GM19239 (cell line): ENCODE measurements at regions not wholly inside any gene's neighbourhood (a gene's known extent, or its start where the extent isn't known, plus 50 kb on each side); places are given as distances from the start of the nearest gene placed in this dataset.

Experiments
- DNase-seq: peaks from one replicate; pipeline ENCODE4 v3.0.0; 2011; ENCODE audit warnings: low spot score; ENCODE audit not compliant: insufficient read length
- FAIRE-seq: peaks from 2 replicates; lab custom pipeline; 2011; peaks lifted over from hg19 to GRCh38; lab: Jason Lieb, UNC

DNA sequence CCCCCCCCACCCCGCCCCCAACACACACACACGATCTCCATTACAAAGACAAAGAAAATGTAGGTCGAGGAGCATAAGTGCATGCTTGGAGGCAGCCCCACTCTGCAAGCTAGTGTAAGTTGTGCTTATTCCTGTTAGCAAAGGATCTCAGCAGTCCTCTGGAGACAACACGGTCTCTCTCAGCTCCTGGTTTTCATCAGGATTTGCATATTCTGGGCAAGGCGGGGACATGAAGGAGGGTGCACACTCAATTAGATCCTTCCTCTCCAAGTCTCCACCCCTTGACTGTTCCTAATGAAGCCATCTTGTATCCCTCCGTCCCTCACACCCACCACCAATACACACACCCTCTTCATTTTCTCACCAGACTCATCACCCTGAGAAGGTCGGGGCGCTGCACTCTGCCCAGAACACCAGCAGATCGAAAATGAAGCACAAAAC, 63.8 kb downstream of the MRPL46 start:
- no peak for FAIRE-seq
- DNase-seq, result no peak

DNA sequence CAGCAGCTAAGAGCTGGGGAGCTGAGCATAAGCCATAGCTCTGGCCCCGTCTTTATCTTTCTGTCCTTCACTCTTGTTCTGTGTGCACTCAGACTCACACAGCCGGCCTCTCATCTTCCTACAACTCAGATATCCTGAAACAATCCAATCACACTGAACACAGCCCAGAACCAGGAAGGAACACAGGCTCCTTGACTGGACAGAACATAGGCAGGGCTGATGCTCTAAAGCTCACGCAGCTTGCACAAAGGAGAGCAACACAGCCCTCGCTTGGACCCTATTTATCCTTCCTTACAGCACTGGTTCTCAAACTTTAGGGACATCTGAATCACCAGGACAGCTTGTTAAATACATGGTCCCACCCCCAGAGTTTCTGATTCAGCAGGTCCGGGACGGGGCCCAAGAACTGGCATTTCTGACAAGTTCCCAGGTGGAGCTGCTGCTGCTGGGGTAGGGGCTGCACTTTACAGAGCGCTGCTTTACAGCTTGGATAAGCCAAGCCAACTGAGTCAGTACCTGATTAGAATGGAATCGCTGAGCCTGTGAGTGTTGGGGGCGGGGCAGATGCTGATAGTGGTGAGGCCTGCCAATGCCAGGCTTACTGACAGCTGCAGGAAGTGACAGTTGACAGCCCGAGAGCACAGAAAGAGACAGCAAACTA, 65.1 kb downstream of the MRPL46 start:
- FAIRE-seq (no peak), DNase-seq (no peak)

DNA sequence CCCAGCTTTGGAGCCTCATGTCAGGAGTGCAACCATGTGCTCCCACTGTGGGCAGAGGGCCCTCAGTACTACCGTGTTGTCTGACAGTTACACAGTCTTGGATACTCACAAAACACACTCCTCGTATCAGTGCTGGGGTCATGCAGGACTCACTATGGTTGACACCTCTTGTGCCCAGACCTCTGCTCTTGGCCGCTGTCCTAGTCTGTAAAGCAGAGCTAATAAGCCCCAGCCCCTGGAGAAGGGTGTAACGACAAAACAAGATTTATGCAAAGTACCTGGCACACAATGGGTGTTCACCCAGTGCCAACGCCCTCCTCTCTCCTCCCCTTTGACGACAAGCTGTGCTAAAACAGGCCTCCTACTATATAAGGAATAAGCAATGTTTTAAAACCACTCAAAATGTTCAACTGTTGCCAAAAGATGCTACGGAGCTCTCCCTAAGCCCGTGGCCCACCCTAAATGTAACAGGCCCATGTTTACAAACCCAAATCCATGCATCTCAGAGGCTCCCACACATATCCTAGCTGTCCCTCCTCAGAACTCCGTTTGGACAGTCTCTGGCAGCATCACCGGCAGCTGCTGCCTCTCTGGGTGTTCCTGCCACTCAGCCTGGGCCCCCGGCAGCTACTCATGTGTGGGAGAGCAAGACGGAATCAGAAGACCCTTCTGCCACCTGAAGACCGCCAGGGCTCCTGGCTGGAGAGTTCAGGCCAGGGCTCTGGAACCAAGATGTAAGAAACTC, 65.8 kb downstream of the MRPL46 start:
- FAIRE-seq (no peak), DNase-seq (no peak)

DNA sequence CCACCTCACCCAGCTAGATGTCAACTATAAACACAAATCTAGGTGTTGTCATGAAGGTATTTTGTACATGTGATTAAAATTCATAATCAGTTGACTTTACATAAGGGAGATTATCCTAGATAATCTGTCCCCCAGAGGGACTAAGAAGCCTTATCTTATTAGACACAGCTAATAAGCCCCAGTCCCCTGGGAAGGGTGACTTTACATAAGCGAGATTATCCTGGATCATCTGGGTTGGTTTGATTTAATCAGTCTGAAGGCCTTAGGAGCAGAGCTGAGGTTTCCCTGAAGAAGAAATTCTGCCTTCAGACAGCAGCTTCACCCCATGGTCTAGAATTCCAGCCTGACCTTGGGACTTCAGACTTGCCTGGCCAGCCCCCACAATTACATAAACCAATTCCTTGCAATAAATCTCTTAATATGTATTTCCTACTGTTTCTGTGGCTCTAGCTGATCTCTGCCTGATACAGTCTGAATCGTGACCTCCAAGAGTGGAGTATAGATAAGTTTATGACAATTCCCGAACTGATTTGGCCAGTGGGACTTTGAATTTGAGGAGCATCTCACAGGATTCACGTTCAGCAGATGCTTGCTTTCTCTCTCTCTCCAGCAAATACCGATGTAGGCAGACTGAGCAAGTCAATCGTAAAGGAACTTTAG, 66.5 kb downstream of the MRPL46 start:
- DNase-seq (no peak), FAIRE-seq (no peak)

DNA sequence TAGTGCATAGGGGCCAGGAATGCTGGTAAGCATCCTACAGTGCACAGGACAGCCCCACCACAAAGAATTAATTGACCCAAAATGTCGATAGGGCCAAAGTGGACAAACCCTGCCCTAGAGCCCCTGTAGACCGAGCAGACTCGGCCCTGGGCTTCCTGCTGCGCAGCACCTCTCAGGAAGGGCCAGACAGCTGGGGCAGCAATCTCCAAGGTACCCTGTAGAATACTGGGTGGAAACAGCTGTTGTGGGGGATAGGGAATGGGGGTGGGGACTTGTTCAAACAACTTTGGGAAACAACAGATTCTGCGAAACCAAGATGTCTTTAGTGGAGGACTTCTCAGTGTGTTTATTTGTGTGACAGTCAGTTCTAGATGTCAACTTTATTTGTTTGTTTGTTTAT, 67.1 kb downstream of the MRPL46 start:
- no peak for DNase-seq
- no peak for FAIRE-seq

DNA sequence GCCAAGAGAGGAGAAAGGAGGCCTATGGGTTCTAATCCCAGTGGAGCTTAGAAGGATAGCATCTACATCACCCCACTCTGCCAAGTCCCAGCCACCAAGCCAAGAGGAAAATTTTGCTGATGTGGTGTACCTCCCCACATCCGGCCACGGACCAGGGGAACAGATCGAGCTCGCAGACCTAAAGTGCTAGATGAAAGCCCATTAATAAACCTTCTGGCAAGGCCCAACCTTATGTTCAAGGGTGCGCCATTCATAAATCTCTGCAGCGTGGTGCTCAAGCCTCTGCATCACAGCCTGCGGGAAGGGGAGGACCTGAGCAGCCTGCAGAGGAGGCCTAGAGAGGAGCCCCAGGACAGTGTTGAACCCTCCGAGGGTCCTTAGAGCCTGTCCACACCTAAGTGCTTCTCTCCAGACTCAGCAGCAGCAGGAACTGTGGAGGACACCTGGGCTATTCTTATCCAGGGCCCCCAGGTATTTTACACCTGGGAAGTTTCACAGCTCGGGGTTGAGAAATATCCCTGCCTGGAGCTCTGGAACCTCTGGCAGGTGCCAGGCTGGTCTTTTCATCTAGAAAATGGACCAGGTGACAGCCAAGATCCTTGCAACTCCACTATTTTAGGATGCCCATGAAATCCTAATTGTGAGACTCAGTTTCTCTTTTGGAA, 68.0 kb downstream of the MRPL46 start:
- FAIRE-seq (no peak), DNase-seq (no peak)

DNA sequence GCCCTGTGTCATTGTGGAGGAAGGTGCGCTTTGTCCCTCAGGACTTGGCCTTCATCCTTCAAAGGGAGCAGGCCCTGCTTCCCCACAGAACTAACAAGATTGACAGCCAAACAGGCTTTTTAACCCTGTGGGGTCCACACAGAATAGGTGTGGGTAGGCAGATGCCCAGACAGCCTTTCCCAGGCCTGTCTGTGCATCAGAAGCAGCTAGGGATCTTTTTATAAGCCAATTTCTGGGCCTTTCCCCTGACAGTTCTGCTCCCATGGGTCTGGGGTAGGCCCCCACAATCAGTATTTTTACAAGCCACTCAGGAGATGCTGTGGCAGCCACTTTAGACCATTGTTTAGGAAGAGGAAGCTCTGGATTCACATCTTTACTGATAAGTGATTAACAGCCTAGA, 69.2 kb downstream of the MRPL46 start:
- no peak for DNase-seq
- no peak for FAIRE-seq

DNA sequence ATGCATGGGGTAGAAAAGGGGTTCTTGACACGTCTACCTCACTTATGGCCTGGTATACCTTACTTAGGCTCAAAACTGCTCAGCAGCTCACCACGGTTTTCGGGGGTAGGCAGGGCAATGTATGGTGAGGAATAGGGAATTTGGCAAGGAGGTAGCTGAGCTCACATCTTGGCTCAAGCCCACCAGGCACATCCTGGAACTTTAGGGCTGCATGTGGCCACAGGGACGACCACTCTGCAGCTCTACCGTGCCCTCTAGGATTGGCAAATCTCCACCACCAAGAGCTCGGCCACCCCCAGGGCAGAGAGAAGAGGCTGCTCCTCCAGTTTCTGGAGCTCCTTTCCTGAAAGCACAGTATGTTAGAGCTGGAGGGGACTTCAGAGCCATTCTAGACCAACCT, 69.7 kb downstream of the MRPL46 start:
- DNase-seq (no peak), FAIRE-seq (no peak)

DNA sequence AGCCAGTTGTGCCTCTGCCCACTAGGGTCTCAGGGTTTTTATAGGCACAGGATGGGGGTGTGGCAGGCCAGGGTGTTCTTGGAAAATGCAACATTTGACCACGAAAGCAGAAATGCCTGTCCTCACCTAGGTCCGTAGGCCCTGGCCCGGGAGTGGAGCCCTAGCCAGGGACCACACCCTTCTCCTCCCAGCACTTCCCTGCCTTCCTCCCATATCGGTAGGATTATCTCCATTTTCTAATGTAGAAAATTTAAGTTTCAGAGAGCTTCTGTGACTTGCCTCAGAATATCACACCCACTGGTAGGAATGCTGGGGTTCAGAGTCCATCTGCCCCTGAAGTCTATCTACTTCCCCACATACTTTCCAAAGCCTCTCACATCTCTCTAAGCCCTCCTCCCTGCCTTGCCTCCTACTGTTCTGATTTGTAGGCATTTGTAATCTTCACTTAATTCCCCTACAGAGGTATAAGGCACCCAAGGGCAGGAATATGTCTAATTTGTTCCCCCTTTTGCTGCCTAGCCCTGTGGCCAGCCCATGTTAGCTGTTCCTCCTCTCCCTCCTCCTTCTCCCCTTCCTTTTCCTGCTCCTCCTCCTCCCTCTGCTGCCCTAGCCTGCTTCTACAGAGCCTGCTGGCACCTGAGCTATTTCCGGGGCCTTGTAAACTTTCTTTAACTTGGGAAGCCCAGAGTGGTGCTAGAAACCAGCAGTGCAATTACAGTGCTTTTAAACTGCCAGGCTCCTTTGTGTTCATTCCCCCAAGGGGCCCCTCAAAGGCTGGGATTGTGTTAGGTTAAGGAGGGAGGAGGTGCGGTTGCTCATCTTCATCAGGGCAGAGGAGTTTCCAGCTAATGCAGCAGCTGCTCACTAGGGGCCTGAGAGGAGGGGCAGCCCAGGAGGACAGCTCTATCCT, 71.1 kb downstream of the MRPL46 start:
- DNase-seq, result no peak
- no peak for FAIRE-seq

DNA sequence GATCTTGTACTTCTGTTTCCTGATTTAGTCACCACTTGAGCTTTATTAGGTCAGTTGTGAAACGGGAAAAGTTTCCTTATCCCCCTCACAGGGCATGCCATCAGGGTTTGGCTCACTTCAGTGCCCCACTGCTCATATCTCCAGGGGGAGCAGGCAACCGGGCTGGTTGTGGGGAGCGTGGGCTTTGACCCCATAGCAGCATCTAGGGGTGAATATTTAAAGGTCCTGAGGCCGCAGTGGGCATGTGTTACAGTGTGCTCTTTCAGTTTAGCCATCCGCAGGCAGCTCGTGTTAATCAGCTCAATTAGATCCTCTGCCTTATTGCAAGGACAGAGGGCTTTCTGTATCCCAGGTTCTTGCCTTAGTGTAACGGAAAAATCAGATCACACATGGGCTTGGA, 71.9 kb downstream of the MRPL46 start:
- DNase-seq, result no peak

DNA sequence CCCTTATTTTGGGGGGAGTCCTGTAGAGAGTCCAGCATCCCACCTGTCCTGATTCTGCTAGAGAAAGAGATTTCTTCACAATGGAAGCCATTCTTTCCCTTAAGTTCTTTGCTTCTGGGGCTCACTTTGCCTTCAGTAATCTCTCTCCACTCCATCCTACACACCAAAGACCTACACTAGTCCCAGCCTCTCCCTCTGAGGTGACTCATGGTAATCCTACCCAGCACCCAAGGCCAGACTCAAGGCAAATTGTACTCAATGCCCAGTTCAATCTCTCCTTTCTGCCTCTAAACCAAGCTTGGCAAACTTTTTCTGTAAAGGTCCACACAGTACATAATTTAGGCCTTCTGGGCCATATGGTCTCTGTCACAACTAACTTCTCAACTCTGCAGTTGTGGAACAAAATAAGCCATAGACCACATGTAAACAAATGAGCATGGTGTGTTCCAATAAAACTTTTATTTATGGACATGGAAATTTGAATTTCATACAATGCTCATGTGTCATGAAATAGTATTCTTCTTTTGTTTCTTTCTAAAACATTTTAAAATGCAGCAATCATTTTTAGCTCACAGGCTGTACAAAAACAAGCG, 72.5 kb downstream of the MRPL46 start:
- DNase-seq (no peak), FAIRE-seq (no peak)

More for the DNA sequence above, 71.9 kb downstream of the MRPL46 start:
- no peak for FAIRE-seq

DNA sequence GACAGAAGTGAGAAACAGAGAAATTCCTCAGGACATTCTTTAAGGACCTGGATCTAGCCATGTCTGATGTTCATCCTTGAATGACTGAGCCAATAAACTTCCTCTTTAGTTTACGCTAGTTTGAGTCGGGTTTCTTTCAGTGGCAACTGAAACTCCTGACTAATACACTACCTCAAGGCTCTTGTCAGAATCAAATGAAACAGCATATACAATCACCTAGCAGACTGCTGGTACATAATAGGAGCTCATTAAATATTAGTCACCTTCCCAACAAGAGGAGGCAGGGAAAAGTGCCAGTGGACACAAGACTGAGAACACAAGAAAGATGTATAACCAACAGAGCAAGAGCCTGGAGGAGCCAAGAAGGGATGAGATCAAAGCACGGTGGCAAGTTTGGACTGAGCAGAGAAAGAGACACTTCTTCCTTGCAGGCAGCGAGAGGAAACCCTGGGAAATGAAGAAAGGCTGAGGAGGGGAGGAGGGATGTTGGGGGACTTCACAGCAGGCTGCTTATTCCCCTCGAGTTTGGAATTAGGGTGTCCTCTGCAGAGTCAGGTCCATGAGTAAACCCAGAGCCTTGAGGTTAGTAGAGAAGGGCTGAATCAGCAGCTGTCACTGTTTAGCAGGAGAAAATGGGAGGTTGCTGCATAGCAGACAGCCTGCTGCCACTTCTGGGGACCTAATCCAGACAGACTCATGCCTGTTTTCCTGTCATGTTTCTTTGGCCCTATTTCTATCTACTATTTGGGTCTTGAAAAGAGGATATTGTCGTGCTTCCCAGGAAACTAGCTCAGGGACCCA, 73.3 kb downstream of the MRPL46 start:
- no peak for DNase-seq
- no peak for FAIRE-seq

DNA sequence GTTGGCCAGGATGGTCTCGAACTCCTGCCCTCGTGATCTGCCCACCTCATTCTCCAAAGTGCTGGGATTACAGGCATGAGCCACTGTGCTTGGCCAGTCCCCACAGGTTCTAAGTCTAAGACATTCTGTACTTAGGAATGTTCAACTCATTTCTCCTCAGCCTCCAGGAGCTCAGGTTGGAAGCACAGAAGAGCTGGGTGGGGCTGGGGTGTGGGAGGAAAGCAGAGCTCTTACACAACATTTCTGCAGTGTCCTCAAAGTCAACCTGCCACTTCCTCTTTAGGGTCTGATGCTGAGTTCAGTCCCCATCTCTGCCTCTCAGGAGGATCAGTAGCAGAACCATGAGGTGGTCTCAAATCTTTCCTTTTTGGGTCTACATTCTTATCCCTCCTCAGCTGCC, 75.5 kb downstream of the MRPL46 start:
- no peak for DNase-seq
- no peak for FAIRE-seq

DNA sequence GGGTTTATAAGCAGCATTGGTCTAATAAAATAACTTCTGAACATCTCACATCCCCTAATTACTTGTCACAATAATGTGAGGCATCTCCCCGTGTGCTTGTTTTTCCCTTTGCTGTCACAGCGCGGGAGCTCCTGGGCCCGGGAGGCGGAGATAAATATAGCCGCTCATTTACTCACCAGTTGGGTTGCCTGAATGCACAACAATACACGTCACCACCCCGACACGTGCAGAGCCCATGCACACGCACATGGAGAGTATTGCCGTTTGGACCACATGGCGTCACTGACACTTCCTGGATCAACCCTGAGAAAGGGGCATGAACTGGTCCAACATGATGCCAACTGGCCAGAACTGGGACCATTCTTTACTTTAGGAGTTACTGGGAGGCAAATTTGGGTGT, 76.2 kb downstream of the MRPL46 start:
- DNase-seq, result no peak
- FAIRE-seq, result no peak

DNA sequence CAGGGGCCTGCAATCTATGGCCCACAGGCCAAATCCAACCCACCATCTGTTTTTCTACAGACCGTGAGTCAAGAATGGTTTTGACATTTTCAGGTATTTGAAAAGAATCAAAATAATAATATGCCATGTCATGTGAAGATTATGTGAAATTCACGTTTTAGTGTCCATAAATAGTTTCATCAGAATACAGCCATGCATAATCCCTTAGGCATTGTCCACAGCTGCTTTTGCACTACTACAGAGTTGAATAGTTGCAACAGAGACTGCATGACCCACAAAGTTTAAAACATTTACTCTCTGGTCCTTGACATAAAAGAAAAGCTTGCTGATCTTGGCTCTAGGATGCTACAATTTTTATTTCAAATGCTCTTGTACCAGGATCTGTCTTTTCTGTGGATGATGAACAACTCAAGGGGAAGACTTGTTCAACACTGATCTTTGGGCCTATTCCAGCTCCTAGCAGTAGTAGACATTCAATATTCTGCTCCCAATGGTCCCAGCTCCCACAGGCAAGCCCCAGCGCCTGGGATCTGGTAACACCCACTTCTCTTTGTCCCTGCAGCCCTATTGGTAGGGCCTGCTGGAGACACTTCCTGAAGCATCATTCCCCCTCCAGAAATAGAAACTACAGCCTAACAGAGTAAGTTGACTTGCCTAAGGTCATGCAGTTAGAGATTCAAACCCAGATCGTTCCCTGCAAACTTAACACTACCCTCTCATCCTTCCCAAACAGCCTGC, 76.9 kb downstream of the MRPL46 start:
- DNase-seq (no peak), FAIRE-seq (no peak)

DNA sequence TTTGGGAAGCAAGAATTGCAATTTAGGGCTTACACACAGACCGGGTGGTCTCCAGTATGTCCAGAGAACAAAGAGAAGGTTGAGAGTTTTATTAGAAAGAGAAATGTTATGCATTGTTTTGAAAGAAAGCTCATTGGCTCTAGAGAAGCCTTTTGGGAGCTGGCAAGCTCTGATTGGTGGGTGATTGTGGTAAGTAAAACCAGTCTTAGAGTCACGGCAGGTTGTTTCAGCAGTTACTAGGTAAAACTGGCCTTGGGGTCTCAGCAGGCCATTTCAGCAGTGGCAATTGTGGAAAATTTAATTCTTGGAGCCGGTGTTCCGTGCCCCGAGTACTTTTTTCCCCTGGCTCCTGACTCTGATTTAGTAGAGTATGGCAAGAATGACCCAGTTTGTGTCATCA, 78.1 kb downstream of the MRPL46 start:
- FAIRE-seq (no peak), DNase-seq (no peak)

DNA sequence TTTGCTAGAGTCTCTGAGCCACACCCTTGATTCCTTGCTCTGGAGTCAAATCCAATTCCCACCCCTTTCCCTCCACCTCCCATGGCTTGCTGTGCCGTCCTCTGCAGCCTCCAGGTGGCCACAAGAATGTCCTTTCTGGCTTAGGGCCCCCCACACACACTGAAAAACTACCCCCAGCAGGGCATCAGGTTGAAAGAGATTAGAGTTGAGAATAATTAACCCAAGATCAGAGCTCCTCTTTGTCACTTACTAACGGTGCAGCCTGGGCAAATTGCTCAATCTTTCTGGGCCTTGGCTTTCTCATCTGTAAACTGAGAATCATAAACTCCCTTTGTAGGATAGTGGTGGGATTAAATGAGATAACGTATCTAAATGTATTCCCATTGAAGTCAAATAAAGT, 78.5 kb downstream of the MRPL46 start:
- DNase-seq, result no peak
- no peak for FAIRE-seq

DNA sequence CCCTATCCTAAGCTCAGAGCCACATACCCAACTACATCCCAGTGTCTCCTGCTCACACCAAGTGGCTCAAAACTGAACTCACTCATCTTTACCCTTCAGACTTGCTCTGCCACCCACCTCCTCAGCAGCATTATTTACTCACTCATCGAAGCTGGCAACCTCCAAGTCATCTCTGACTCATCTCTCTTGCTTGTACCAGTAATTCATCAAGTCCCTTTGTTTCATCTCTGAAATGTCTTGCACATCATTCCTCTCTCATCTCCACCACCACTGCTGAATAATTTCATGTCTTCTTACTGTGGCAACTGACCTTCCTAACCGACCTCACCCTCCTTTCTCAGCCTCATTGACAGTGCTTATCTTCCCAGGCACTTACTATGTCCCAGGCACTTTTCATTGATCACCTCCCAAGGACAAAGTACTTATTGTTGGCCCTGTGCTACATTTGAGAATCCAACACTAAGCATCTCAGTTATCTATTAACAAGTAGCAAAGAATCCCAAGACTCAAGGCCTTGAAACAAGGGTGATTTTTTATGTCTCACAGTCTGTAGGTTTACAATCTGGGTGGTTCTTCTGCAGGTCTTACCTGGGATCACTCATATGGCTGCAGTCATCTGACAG, 82.0 kb downstream of the MRPL46 start:
- DNase-seq (no peak), FAIRE-seq (no peak)
